IPS-NIHi11 (cell line): ENCODE measurements at regions not wholly inside any gene's neighbourhood (a gene's known extent, or its start where the extent isn't known, plus 50 kb on each side); places are given as distances from the start of the nearest gene placed in this dataset.
"Not testable (repeated sequence)": the region's sequence is repeated elsewhere in the genome, so short reads cannot be mapped to it uniquely, and the experiment has no call there.

Experiments used
- DNase-seq: peaks from one replicate; pipeline ENCODE4 v3.0.0; 2012; ENCODE audit warnings: mixed read lengths, low spot score

DNA sequence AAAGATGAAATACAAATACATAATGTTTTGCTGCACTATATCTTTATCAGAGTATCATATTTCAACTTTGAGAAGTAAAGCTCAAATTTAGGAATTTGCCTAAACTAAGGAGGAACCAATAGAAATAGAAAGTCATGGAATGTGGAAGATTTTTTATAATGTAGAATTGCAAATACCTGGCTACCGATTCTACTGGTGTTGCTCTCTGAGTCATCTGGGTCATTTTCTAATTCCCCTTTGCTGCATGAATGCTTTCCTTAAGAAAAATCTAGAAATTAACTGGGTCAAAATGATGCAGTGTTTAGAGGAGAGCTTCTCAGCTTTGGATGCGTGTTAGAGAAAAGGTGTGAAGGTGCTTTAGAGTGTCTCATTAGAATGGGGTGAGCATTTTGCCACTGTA lies 568.9 kb upstream of the ANKRD30A start:
- no peak for DNase-seq

- DNase-seq, result no peak
These were observed 570.4 kb upstream of the ANKRD30A start for GRCh38 chr10:36555036-36555435.

DNA sequence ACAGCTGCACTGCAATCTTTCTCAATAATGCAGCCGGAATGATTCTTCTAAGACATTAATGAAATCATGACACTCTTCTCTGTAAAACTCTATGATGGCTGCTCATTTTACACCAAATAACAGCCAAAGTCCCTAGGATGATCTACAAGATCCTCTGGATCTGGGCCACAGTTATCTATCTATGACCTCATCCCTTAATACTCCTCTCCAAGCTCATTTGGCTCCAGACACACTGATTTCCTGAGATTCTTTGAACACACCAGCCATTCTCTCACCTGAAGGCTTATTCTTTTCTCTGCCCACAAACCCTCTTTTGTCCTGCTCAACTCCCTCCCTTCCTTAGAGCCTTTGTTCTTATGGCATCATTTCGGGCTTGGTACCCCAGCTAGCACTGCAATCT lies 577.4 kb upstream of the ANKRD30A start:
- DNase-seq, result no peak

- no peak for DNase-seq
These were observed 582.9 kb upstream of the ANKRD30A start for GRCh38 chr10:36542493-36542892.

DNA sequence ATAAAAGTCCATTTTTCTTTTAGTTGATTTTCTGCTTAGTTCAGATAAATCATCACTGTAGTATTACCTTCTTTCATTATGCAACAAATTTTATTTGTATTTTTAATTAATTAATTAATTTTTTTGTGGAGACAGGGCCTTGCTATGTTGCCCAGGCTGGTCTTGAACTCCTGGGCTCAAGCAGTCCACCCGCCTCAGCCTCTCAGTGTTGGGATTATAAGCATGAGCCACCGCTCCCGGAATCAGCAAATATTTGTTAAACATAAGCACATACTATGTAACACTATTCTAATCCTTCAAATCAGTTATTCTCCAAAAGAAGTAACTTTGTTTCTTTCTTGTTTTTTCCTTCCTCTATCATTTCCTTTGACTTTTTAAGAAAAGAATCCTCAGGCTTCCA lies 584.8 kb upstream of the ANKRD30A start:
- no peak for DNase-seq

- no peak for DNase-seq
These were observed 586.3 kb upstream of the ANKRD30A start for GRCh38 chr10:36538953-36539586.

- DNase-seq, result no peak
These were observed 590.9 kb upstream of the ANKRD30A start for GRCh38 chr10:36534471-36535002.

DNA sequence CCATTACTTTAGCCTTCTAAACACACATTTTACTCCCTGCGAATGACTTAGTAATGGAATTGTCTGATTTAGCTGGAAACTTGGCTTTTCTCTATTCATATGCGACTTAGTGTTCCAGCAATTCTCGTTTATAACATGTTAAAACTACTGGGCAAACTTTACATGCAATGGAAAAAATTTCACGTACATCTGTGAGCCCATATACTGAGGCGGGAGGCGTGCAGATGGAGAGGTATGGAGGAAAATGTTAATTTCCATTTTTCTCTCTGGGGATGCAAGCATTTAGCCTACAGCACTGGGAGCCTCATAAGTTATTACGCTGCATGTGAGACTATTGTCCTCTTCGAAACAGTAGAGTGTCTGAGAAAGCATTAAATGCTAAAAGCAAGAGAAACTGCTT lies 591.5 kb upstream of the ANKRD30A start:
- no peak for DNase-seq

DNA sequence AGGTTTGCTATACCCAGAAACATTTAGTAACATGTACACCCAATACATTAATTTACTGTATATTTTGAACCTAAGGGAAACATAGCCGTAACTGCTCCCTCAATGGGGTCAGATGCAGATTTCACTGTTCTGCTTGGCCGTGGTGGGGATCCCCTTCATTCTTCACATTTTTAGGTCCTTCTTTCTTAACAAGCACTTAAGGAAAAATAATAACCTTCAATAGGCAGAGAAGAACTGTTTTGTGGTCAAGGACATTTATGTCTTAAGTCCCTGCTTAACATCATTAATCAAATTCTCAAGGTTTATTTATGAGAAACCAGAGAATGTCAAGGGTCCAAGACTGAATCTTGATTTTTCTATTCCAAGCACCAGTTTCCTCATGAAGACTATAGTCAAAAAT lies 592.1 kb upstream of the ANKRD30A start:
- no peak for DNase-seq

DNA sequence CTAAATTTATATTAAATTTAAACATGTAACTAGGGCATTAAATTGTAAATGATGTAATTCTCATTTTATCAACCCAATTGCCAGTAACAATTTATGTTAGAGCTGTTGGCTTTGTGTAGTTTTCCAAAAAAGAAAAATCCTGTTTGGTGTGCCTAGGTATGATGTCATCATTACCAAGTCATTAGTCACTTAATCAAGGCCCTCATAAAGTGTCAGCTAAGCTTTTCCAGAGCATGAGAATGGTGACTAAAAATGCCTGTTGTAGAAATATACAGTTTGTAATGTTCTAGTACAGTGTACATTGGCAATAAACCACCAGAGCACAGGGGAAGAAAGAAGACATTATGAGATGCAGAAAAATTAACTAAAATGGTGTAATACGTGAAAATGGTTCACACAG lies 593.8 kb upstream of the ANKRD30A start:
- no peak for DNase-seq

- DNase-seq, result no peak
These were observed 599.4 kb upstream of the ANKRD30A start for GRCh38 chr10:36526033-36526432.

DNA sequence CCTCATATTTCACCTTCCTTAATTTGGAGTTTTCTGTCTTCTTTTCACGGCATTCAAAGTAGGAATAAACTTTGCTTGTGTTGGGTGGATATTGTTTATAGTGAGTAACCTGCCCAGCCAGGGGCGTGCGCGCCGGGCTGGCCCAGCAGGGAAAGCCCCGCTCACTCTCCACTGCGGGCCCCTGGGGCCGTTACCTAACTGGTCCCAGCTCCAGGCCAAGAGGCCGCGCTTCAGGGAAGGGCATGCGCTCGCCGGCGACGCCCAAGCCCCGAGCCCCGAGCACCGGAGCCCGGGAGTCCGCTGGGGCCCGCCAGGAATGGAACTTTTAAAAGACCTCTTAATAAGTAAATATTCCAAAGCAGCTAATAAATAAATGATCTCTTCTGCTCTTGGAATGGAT lies 601.3 kb upstream of the ANKRD30A start:
- not testable (repeated sequence) for DNase-seq

GRCh38 chr10:36519909-36520308 lies 605.5 kb upstream of the ANKRD30A start:
- DNase-seq, result no peak

GRCh38 chr10:36516281-36516680 lies 609.1 kb upstream of the ANKRD30A start:
- no peak for DNase-seq

GRCh38 chr10:36515319-36515718 lies 610.1 kb upstream of the ANKRD30A start:
- no peak for DNase-seq

DNA sequence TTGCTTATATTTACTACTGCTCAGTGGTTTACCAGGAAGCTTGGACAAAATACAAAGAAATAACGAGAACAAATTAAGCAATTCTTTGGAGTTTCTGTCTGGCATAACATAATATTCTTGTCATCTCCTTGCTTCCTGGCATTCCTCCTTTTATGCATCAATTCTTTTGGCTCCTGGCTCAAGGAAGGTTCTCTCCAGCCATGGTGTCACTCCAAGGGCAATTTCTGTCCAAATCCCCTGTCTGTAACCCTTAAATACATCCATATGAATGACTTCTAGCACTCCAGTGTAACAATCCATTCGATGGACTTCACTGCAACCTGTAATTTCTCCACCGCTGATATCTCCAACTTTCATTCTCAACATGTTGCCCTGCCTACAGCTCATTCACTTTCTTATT lies 617.7 kb upstream of the ANKRD30A start:
- DNase-seq, result no peak

DNA sequence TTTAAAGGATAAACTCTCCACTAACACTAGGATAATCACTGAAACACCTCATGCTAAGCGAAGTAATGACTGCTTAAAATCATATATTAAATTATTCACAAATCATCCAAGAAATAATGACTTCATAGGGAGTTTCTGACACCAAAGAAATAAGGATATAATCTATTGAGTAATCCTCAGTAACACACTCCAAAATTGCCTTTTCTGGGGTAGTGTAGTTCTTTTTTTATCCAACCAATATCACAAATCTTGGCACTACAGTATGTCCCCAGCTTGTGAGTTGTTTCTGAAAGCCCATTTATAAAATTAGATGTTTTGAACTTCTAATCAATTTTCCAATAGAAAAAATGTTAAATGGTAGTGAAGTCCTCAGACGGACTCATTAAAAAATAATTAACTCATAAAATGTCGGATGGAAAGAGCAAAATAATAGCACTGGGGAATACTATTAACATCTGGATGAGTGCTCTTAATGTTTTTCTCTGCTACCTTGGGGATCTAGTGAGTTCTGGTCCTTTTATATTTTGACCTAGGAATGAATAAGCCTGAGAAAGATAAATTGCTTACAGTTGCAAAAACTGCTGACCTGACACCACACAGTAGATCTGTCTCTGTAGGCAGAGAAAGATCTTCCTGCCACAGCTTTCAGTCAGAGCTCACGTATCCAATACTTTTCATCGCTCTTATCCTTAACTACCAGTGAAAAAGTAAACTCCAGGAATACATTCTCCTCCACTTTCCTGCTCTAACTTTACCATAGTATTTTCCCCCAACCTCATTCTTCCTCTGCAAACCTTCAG lies 618.5 kb upstream of the ANKRD30A start:
- DNase-seq, result no peak

DNA sequence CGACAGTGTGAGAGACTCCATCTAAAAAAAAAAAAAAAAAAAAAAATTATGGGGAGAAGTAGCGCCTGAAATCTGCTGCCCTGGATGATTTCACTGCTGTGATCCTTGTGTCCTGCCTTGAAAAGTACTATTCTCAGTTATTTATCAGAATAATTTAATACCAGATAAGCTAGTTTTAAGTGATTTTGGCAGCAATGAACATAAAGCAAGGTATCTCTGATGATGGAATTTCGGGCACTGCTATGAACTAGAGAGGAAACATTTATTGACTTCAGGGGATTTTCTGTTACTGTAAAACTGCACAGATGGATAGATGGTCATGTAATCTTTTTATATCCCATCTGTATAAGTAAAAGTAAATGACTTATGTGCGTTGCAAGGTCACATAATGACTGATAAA lies 619.1 kb upstream of the ANKRD30A start:
- DNase-seq, result no peak

GRCh38 chr10:36504758-36505157 lies 620.6 kb upstream of the ANKRD30A start:
- DNase-seq, result no peak

DNA sequence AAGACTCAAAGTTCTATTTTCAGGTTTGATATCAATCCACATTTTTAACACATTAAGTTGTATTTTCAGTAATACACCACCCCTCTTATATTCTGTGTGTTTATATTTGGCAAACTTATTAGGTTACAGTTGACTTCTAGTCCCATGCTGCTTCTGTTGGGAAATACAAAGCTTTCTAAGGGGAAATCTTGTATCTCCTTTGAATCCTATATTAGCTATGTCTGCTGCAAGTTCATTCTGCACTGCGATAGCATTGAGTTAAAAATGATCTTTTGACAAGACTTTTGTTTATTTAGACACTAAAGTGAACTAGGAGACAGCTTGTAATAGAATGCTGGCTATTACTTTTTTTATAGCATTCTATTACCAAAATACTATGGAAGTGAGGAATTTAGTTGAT lies 625.1 kb upstream of the ANKRD30A start:
- no peak for DNase-seq

- no peak for DNase-seq
These were observed 625.7 kb upstream of the ANKRD30A start for GRCh38 chr10:36499693-36500092.

GRCh38 chr10:36496758-36497157 lies 628.6 kb upstream of the ANKRD30A start:
- DNase-seq, result no peak

DNA sequence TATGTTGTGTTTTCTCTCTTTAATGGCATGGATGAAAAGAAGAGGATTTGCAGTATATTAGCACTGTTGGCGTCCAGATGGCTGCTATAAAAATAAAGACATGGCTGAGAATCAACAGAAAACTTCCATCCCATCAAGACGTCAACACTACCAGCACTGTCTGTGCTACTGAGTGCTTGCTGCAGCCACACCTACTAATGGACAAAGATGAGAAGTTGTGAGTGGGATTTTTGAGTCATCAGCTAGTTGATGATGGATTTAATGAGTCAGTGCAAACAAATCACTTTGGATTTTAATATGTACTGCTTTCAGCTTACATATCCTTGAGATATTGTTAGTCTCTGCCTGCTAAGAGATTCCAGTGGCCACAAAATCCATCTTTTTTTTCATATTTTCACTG lies 631.0 kb upstream of the ANKRD30A start:
- no peak for DNase-seq

- no peak for DNase-seq
These were observed 631.9 kb upstream of the ANKRD30A start for GRCh38 chr10:36493516-36493880.
